AG04450 (cell line): ENCODE measurements at regions not wholly inside any gene's neighbourhood (a gene's known extent, or its start where the extent isn't known, plus 50 kb on each side); places are given as distances from the start of the nearest gene placed in this dataset.

Experiments used
- CTCF ChIA-PET: fragments of 300-600, 350-600 bp; formaldehyde crosslinking; extraction: SDS; loops from one replicate; lab custom pipeline; 2022; ENCODE audit warnings: antibody characterized with exemption, inconsistent platforms; lab: Charles Lee
- POLR2A ChIA-PET: fragments of 350-600 bp; formaldehyde crosslinking; extraction: SDS; loops from one replicate; lab custom pipeline; 2021; ENCODE audit warnings: antibody characterized with exemption, inconsistent platforms; lab: Yijun Ruan, JAX
- DNase-seq: peaks from one replicate; pipeline ENCODE4 v3.0.0-alpha.2; 2011; ENCODE audit warnings: low read depth, low spot score
- H3K27ac ChIP-seq: one replicate; pipeline ENCODE4 v1.5.1; 2012; ENCODE audit warnings: low read depth, low read length, control low read depth
- H3K27me3 ChIP-seq: one replicate; pipeline ENCODE4 v1.6.0; 2012; ENCODE audit warnings: low read length; ENCODE audit not compliant: control insufficient read depth, insufficient read depth
- H3K4me3 ChIP-seq: 2 replicates; pipeline ENCODE4 v1.5.1; 2011; ENCODE audit warnings: mild to moderate bottlenecking, low read depth, low read length, control low read depth
- H3K9me3 ChIP-seq: 2 replicates; pipeline ENCODE4 v1.5.1; 2012; ENCODE audit warnings: low read length; ENCODE audit not compliant: control insufficient read depth, insufficient read depth
- CTCF ChIP-seq: IDR thresholded peaks from 2 replicates; pipeline ENCODE4 v1.5.1; 2011; ENCODE audit warnings: low read depth, low read length, control low read depth, inconsistent platforms

GRCh38 chr16:86998196-86999001, 318.8 kb downstream of the C16orf95 start:
- CTCF ChIA-PET: no interaction called here
- no peak for DNase-seq
- H3K27me3 ChIP-seq: no peaks in the 10 kb centered on the region
- H3K4me3 ChIP-seq: no peak overlapping the region
- H3K9me3 ChIP-seq: peaks cover 6% of the 10 kb centered on the region; the same call in 1 of the 2 replicates
- H3K27ac ChIP-seq: no peak overlapping the region
- no peak for TF ChIP-seq CTCF
- POLR2A ChIA-PET: no interaction called here

- Histone ChIP-seq H3K9me3 (peaks cover 3% of the 10 kb centered on the region; the same call in 1 of the 2 replicates), H3K27ac (no peak overlapping the region), H3K27me3 (no peaks in the 10 kb centered on the region), H3K4me3 (no peak overlapping the region)
- TF ChIP-seq CTCF: no peak
- DNase-seq: no peak
- POLR2A ChIA-PET: no interaction called here
- CTCF ChIA-PET: interaction anchor here (0.9 kb wide), 1 partner anchor 435 kb away, joined by 4 read pairs; no protein-coding TSS in a partner anchor
Observed at GRCh38 chr16:87000001-87000400, 317.2 kb downstream of the C16orf95 start.

- no peaks in the 10 kb centered on the region for H3K27me3 ChIP-seq
- H3K27ac ChIP-seq: peak overlapping the region; percentile 11
- peaks cover 4% of the 10 kb centered on the region; the same call in 1 of the 2 replicates for H3K9me3 ChIP-seq
- POLR2A ChIA-PET: no interaction called here
- CTCF ChIA-PET: no interaction called here
- TF ChIP-seq CTCF: no peak
- DNase-seq: no peak
- H3K4me3 ChIP-seq: no peak overlapping the region
Observed at GRCh38 chr16:87002717-87003413, 314.3 kb downstream of the C16orf95 start.

- CTCF ChIA-PET: no interaction called here
- POLR2A ChIA-PET: no interaction called here
- DNase-seq: no peak
Observed at GRCh38 chr16:87003414-87003755, 313.8 kb downstream of the C16orf95 start.

More at GRCh38 chr16:87003414-87003755, 313.8 kb downstream of the C16orf95 start:
- Histone ChIP-seq H3K4me3 (no peak overlapping the region), H3K27ac (no peak overlapping the region), H3K9me3 (peaks cover 4% of the 10 kb centered on the region), H3K27me3 (no peaks in the 10 kb centered on the region)
- no peak for TF ChIP-seq CTCF
